CD4-positive, alpha-beta T cell treated with Interleukin-10 for 1 hour (primary cell): ENCODE measurements at regions not wholly inside any gene's neighbourhood (a gene's known extent, or its start where the extent isn't known, plus 50 kb on each side); places are given as distances from the start of the nearest gene placed in this dataset.
A peak's percentile ranks its signal among the peaks of the same experiment; 100 is the strongest.
"Not testable (repeated sequence)": the region's sequence is repeated elsewhere in the genome, so short reads cannot be mapped to it uniquely, and the experiment has no call there.

Experiments used
- DNase-seq: peaks from one replicate; pipeline ENCODE4 v3.0.0-alpha.2; 2020

GRCh38 chr19:30690935-30691818 lies 319.0 kb downstream of the ZNF536 start:
- no peak for DNase-seq

- DNase-seq: no peak
Measured at GRCh38 chr19:30690525-30690924, 318.3 kb downstream of the ZNF536 start.

GRCh38 chr19:30689474-30689873 lies 317.3 kb downstream of the ZNF536 start:
- DNase-seq: no peak

- DNase-seq: no peak
Measured at GRCh38 chr19:30688696-30689095, 316.5 kb downstream of the ZNF536 start.

GRCh38 chr19:30686826-30687566 lies 314.8 kb downstream of the ZNF536 start:
- no peak for DNase-seq

- no peak for DNase-seq
Measured at GRCh38 chr19:30686176-30686820, 314.1 kb downstream of the ZNF536 start.

GRCh38 chr19:30685426-30686000 lies 313.3 kb downstream of the ZNF536 start:
- DNase-seq: no peak

- no peak for DNase-seq
Measured at GRCh38 chr19:30684613-30685012, 312.4 kb downstream of the ZNF536 start.

GRCh38 chr19:30682999-30683536 lies 310.9 kb downstream of the ZNF536 start:
- DNase-seq: peak; percentile 44

GRCh38 chr19:30682146-30682998 lies 310.2 kb downstream of the ZNF536 start:
- DNase-seq: no peak

- DNase-seq: no peak
Measured at GRCh38 chr19:30681162-30682100, 309.2 kb downstream of the ZNF536 start.

- not testable (repeated sequence) for DNase-seq
Measured at GRCh38 chr19:30680399-30680798, 308.2 kb downstream of the ZNF536 start.

- no peak for DNase-seq
Measured at GRCh38 chr19:30679789-30680188, 307.6 kb downstream of the ZNF536 start.

- DNase-seq: no peak
Measured at GRCh38 chr19:30679153-30679702, 307.0 kb downstream of the ZNF536 start.

GRCh38 chr19:30678168-30678567 lies 306.0 kb downstream of the ZNF536 start:
- no peak for DNase-seq

- no peak for DNase-seq
Measured at GRCh38 chr19:30677702-30678101, 305.5 kb downstream of the ZNF536 start.

- DNase-seq: no peak
Measured at GRCh38 chr19:30676990-30677679, 305.0 kb downstream of the ZNF536 start.

- no peak for DNase-seq
Measured at GRCh38 chr19:30675086-30675485, 302.9 kb downstream of the ZNF536 start.

- DNase-seq: no peak
Measured at GRCh38 chr19:30674656-30675055, 302.5 kb downstream of the ZNF536 start.

GRCh38 chr19:30673336-30673735 lies 301.2 kb downstream of the ZNF536 start:
- no peak for DNase-seq
